Activated CD8-positive, alpha-beta memory T cell treated with anti-CD3 and anti-CD28 coated beads for 36 hours (primary cell): ENCODE measurements at regions not wholly inside any gene's neighbourhood (a gene's known extent, or its start where the extent isn't known, plus 50 kb on each side); places are given as distances from the start of the nearest gene placed in this dataset.

ENCODE experiments used
- CTCF ChIA-PET: fragments of 350-600 bp; sonication (Branson Sonifier 250); formaldehyde crosslinking; loops from one replicate; lab custom pipeline; 2021; ENCODE audit warnings: antibody characterized with exemption; lab: Charles Lee
- POLR2A ChIA-PET: fragments of 350-600 bp; sonication (Branson Sonifier 250); formaldehyde crosslinking; loops from one replicate; lab custom pipeline; 2021; ENCODE audit warnings: antibody characterized with exemption; lab: Charles Lee

DNA sequence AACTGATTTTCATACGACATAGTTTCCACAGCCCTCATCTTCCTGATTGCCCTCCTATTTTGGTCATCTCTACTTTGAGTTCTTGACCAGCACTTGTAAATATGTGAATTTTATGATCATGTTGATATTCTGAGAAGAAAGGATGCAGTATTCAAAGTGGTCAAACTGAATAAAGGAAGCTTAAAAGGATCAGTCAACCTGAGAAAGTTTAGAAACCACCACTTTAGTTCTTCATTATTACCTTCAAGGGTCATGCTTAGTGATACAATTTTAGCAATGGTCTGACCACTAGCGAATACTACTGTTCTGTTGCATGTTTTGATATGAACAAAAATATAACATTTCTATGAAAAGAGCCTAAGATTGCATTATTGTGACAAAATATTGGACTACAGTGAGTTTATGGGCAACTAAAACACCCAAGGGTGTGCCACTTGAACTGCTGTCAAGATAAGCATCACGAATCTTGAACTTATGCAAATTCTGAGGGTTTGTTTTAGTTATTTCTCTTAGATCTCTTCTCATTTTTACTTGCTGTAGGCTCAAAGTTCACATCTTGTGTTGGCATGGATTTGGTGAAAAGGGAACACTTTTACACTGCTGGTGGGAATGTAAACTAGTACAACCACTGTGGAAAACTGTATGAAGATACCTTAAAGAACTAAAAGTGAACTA is 247.7 kb downstream of the IPMK start:
- CTCF ChIA-PET: no interaction called here
- POLR2A ChIA-PET: no interaction called here

DNA sequence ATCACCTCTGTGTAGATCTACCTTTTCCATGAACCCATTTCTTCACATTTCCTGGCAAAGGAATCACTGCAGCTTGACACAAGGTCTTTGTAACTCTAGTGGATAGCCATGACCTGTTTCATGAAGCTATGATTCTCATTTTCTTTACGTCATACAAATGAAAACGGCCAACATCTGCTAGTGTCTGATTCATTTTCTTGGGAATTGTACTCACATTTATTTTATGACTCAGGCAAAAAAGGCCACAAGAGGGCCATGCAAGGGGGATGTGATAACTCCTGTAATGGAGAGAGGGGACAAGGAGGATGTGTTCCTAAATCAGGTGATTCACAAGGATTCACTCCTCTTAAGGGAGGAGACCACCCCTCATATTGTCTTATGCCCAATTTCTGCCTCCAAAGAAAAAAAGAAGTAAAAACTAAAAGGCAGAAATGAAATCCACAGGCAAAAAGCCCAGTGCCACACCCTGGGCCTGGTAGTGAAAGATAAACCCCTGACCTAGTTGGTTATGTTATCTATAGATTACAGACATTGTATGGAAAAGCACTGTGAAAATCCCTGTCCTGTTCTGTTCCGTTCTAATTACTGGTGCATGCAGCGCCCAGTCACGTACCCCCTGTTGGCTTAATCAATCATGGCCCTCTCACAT is 249.9 kb downstream of the IPMK start:
- POLR2A ChIA-PET: no interaction called here
- CTCF ChIA-PET: no interaction called here

DNA sequence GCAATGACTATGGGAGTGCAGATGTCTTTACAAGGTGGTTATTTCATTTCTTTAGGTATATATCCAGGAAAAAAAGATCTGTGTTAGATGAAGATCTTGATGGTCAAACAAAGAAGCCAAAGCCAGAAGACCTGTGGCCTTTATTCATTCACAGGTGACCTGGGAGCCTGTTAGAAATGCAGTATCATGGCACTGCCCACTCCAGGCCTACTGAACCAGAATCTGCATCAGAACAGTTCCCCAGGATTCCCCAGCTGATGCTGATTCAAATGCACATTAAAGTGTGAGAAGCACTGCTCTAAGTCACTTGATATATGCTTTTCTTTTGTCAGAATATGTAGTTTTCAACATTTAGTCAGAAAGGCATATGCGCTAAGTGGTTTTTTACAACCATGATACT is 251.1 kb downstream of the IPMK start:
- CTCF ChIA-PET: no interaction called here

DNA sequence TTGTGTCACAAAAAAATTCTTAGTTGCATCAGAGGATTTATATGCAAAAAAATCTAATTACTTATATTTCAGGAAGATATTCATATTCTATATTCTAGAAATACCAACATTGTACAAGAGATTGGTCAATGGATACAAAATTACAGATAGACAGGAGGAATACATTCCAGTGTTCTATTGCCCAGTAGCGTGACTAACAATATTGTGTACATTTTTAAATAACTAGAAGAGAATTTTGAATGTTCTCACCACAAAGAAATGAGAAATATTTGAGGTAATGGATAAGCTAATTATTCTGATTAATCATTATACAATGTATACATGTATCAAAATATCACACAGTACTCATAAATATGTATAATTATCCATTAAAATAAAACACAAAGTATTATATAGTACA is 253.3 kb downstream of the IPMK start:
- CTCF ChIA-PET: no interaction called here

More for the DNA sequence above, 251.1 kb downstream of the IPMK start:
- POLR2A ChIA-PET: no interaction called here

DNA sequence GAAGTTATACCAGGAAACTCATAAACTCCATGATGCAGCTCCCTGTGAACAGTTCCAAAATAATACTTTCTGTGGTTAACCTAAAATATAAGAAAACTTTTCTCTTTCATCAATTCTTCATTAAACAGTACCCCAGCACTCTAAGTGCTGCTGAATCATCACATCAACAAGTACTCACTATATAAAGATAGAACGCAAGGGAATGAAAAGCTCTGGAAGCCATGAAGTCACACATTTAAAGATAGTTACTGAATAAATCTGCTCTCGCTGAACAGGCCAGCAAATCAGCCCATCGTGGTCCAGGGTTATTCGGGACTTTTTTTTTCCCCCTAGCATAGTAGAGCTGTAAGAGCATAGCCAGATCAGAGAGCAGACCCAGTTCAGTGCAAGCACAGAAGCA is 254.3 kb downstream of the IPMK start:
- ChIA-PET POLR2A (no interaction called here), CTCF (no interaction called here)

More for the DNA sequence above, 253.3 kb downstream of the IPMK start:
- POLR2A ChIA-PET: no interaction called here

DNA sequence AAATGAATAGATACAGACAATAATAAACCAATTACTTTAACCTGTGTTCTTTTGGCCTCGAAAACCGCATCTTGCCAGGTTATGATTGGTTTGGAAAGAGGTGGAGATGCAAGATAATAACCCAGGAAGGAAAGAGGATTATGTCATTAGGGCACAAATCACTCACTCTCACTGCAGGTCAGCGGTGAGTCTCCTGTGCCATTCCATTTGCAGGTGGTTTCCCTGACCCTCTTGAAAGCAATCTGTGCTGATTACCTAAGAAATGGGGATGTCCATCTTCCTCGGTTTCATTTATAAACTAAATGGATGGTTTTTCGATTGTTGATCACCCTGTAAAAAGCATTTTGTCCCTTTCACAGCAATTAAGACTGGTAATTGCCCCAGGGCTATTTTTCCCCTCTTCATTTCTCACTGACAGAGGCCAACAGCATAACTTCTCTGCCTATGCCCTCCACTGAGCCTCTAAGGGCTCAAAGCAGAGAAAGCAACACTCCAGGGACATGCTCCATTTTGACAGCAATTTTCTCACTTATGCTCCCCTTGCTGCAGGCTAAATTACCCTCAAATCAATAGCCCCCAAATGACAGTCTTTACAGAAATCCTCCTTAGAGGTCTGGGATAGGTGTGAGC is 257.5 kb downstream of the IPMK start:
- ChIA-PET POLR2A (no interaction called here), CTCF (no interaction called here)

DNA sequence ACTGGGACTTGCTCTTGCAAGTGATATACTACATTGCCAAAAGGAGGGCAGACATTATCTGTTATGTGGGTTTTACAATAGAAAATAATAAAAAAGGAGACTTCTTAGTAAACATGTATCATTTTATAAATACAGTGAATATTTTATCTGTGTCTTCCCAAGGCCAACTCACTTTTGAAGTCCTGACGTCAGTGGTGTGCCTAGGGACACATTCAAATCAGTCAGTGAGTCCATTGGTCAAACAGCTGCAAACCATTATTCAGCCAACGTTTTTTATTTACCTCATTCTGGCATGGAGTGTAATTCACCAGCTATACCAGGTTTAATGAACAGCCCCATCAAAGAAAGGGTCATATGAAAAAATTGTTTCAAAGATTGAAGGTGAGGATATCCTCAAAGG is 263.7 kb downstream of the IPMK start:
- ChIA-PET POLR2A (no interaction called here), CTCF (no interaction called here)

DNA sequence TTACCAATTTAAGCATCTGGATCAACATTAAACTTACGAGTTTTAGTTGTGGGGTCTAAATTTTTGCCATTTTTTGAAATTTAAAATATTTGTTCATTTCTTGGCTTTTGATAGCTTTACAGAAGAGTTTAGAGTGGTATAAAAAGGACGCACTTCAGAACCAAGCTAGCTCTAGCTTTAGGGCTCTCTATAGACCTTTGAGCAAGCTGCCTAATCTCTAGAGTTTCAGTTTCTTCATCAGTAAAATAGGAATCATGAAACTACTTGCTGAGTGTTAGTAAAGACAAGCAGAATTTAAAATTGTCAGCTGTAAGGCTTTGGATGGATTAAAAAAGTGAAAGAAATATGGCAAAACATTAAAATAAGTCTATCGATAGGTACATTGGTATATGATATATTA is 266.5 kb downstream of the IPMK start:
- ChIA-PET CTCF (no interaction called here), POLR2A (no interaction called here)

DNA sequence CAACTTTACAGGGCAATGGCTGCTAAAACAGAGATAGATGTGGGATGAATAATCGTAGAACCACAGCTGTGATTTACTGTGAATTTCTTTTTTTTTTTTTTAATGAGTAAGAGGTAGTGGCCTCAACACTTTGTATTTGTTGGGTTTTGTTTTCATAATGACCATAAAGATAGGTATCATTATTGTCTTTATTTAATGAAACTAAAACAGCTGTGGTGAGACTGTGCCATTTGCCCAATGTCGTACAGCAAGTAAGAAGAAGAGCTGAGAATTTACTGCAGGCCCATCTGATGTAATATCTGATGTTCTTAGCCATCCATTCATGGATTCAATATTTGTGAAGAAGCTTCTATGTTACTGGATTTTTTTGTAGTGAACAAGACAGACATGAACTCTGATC is 271.2 kb downstream of the IPMK start:
- CTCF ChIA-PET: no interaction called here

DNA sequence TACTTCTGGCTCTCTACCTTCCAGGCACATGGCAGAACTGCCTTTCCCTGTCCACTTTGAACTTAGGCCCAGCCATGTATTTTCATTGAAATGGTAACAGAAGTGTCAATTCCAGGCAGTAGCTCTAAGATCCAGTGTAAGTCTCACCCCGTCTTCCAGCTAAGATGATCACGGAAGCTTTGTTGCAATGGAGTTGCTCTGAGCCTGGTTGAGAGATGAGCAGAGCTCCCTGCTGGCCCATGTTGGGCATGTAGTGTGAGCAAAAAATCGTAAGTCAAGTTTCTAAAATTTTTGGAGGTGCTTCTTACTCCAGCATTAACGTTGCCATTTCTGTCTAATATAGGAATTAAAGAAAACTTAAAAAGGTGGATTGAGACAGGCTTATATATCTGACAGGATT is 274.4 kb downstream of the IPMK start:
- CTCF ChIA-PET: no interaction called here
- POLR2A ChIA-PET: no interaction called here

More for the DNA sequence above, 271.2 kb downstream of the IPMK start:
- POLR2A ChIA-PET: no interaction called here

DNA sequence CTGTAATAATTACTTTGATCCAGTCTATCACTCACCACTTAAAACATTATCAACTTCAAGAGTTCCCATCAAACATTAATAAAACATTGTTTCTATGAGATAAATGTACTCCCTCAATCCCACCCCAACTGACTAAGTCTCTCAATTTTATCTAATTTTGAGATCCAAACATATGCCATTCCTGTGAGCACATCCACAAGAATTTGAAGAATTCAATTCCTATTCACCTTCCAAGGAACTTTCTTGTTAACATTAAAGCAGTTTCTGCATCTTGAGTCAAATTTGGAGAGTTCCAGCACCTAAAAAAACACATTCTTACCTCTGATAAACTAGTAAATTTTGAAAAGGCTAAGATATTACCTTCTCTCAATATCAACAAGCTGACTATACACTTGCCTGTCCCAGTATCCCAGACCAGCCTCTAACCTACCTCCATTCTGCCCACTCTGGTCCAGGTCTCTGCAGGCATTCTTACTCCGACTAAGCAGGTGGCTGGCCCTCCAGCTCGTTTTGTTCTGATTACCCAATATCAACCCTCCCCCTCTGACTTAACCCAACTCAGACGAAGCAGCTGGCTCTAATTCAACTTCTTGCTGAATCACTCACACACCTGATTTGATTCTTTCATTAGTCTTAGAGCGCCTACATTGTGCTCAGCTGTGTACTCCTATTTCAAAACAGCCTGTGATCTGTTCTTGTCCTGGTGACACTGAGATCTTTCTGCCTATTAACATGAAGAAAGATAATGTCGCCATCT is 275.2 kb downstream of the IPMK start:
- CTCF ChIA-PET: no interaction called here
- POLR2A ChIA-PET: no interaction called here

DNA sequence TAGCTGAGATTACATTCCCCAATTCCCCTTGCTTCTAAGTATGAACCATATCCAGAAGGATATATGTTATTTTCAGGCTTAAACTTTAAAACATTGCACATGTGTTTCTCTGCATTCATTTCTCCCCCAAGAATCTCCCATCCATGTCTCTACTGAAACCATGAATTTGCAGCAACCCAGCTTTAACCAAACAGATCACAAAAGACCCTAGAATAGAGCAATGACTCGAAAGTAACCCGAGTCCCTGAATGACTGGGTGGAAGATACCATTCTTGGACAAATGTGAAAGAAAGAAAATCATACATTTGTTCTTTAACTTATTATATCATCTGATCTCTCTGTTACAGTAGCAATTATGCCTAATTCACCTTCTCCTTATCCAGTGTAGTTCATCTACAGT is 278.7 kb downstream of the IPMK start:
- ChIA-PET POLR2A (no interaction called here), CTCF (no interaction called here)

DNA sequence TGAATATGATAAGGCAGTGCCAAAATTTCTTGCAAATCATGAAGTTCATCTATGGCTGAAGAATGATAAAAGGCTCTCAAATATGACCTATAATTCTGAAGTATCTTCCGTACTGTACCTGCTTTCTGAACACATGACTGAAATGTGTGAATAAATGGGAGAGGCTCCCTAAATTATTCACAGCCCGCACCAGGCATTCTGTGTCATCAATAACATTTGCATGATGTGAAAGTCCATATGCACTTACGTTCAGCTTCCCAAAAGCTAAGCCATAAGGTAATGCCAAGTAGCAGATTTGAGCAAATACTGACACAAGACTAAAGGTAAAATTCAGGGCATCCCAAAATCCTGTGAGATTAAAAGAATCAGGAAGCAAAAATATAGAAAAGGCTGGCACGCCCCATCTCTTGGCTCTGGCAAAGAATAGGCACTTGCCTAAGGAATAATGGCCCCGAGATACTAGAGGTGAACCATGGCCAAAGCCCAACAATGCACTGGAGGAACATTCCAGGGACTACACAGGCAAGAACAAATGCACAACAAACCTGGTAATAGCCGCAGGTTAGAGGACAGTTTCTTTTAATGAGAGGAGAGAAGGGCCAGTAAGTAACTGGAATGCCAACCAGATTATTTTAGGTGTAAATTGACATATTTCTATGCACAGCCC is 280.5 kb downstream of the IPMK start:
- ChIA-PET CTCF (no interaction called here), POLR2A (no interaction called here)

DNA sequence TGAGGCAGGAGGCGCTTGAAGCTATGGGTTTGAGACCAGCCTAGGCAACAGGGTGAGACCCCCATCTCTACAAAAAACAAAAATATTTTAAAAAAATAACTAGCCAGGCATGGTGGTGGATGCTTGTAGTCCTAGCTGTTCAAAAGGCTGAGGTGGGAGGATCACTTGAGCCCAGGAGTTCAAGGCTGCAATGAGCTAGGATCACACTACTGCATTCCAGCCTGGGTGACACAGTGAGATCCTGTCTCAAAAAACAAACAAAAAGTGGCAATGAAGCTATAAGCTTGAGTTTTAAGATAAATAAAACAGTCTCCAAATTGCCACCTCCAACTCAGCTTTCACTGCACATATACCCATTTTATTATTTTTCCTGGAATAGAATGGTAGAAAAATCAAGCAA is 281.3 kb downstream of the IPMK start:
- CTCF ChIA-PET: no interaction called here
- POLR2A ChIA-PET: no interaction called here

DNA sequence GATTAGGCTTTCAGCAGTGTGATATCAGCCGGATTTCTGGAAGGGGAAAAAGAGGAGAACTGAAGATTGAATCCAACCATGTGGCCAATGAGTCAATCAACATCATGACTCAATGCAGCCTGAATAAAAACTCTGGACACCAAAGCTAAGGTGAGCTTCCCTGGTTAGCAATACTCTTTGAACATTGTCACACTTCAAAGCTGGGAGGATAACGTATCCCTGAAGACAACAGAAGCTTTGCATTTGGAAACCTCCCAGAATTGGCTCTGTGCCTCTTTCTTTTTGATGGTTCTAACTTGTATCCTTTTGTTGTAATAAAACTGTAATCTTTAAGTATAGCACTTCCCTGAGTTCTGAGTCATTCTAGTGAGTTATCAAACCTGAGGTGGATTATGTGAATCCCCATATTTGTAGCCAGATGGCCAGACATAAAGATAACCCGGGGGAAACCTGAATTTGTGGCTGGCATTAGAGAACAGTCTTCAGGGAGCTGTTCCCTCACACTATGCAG is 284.4 kb downstream of the IPMK start:
- POLR2A ChIA-PET: no interaction called here
- CTCF ChIA-PET: no interaction called here

DNA sequence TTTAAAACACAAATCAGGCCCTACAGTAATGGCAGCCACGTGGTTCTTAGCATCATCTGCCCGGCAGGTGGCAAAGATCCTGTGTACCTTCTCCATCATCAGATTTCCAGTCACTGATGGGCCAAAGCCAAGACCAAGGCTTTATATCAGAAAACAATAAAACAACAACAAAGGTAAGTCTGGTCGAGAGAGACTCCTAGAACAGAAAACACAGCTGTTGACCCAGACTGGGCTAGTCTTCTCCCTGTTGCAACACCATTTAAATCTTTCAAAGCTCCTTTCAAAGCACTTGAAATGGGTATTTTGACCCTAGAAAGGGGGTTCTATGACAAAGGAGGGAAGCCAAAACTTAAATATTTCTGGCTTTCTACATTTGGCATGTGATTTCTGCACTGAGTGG is 285.6 kb downstream of the IPMK start:
- ChIA-PET CTCF (no interaction called here), POLR2A (no interaction called here)

DNA sequence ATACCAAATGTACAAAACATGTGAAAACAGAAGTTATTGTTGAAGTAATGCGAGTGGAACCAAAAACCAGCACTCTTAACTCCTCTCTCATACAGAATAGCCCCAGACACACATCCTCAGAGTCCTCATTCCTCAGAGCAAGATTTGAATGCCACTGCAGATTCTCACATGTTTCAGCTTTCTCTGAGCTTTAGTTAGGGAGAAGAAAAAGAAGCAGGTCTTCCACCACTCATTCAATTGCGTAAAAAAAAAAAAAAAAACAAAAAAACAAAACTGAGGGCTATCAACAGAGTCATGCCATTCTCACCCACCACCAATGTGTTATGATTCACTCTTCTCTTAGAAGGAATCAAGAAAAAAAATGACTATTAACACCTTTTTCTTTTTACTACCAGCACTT is 287.7 kb downstream of the IPMK start:
- CTCF ChIA-PET: no interaction called here
- POLR2A ChIA-PET: no interaction called here

DNA sequence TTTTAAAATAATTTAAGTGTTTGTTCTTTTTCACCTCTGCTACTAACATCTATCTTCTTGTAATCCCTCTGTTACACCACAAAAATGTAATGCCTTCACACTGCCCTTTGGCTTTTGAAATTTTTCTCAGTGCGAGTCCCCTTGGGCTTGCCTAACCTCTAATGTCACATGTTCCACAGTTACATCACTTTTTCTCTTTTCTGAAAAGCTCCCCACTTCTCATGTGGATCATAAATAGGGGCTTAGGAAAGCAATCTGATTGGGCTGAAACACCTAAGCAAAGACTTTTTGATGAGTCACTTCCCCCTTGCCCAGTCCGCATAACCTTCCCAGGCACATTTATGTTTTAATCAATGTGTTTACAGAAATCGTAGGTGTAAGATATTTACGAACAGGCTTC is 288.2 kb downstream of the IPMK start:
- POLR2A ChIA-PET: no interaction called here

DNA sequence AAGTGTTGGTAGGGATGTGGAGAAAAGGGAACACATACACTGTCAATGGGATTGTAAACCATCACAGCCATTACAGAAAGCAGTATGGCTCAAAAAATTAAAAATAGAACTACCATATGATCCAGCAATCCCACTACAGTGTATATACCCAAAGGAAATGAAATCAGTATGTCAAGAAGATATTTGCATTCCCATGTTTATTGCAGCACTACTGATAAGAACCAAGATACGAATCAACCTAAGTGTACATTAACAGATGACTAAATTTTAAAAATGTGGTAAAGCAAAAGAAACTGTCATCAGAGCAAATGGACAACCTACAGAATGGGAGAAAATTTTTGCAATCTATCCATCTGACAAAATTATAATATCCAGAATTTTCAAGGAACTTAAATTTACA is 290.4 kb downstream of the IPMK start:
- ChIA-PET CTCF (no interaction called here), POLR2A (no interaction called here)

More for the DNA sequence above, 288.2 kb downstream of the IPMK start:
- CTCF ChIA-PET: no interaction called here

DNA sequence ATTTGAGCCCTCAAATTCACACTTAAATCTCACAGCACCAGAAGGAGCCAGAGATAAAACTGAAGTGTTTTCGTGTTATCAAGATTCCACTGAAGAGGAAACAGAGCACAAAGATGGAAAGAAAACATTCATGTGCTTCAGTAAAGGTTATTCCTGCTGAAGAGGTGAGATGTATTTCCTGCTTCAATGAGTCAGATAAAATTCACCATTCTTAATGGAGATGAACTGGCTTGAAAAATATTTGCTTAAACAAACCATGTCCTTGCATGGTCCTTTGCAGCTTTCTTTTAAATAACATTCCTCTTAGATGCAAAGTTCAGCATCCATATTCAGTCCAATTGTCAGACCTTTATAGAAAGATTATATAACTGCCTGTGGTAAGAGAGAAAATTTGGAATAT is 294.2 kb downstream of the IPMK start:
- ChIA-PET POLR2A (no interaction called here), CTCF (no interaction called here)
